ENCODE measurements at regions not wholly inside any gene's neighbourhood (a gene's known extent, or its start where the extent isn't known, plus 50 kb on each side); places are given as distances from the start of the nearest gene placed in this dataset.

DNA sequence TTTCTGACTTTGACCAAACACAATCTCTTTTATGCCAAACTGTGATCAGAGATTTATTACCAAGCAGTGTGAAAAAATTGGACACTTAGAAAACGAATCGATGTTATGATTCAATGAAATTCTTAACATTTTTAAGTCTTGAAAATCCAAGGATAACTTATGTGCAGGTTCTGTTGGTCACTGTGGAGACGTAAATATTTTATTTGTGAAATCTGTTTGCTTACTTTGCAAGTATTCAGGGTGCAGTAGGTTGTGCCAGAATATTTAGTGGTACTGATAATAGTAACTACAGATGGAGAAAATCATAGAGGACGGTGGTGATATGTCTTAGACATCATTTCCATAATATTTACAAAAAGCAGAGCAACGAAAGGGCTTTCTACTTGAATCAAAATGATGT is 97.3 kb downstream of the BMP2 start:
- H3F3A ChIP-seq (ENCODE audit: insufficient read depth), result no peaks in the 10 kb centered on the region
- no peaks in the 10 kb centered on the region for H4K20me1 ChIP-seq (ENCODE audit: low read depth, low read length)
- no peaks in the 10 kb centered on the region for H3K36me3 ChIP-seq (ENCODE audit: low read length)
- TF ChIP-seq, protein P1, sequence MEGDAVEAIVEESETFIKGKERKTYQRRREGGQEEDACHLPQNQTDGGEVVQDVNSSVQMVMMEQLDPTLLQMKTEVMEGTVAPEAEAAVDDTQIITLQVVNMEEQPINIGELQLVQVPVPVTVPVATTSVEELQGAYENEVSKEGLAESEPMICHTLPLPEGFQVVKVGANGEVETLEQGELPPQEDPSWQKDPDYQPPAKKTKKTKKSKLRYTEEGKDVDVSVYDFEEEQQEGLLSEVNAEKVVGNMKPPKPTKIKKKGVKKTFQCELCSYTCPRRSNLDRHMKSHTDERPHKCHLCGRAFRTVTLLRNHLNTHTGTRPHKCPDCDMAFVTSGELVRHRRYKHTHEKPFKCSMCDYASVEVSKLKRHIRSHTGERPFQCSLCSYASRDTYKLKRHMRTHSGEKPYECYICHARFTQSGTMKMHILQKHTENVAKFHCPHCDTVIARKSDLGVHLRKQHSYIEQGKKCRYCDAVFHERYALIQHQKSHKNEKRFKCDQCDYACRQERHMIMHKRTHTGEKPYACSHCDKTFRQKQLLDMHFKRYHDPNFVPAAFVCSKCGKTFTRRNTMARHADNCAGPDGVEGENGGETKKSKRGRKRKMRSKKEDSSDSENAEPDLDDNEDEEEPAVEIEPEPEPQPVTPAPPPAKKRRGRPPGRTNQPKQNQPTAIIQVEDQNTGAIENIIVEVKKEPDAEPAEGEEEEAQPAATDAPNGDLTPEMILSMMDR (IDR thresholded peaks at IDR 0.05; ENCODE audit: insufficient read depth, low read length, poor library complexity, severe bottlenecking), result no peak
- no peak for TF ChIP-seq EZH2phosphoT487 (conservative IDR thresholded peaks at IDR 0.05; ENCODE audit: low read length)
- no peak overlapping the region for H3K4me2 ChIP-seq (ENCODE audit: low read depth, low read length, poor library complexity, severe bottlenecking)
- H3K9ac ChIP-seq (ENCODE audit: low read length), result no peak overlapping the region
- no peaks in the 10 kb centered on the region for H3K79me2 ChIP-seq (ENCODE audit: insufficient read depth, low read length)
- H3K27ac ChIP-seq (ENCODE audit: low read depth, low read length), result no peak overlapping the region
- no peaks in the 10 kb centered on the region for H3K9me3 ChIP-seq (ENCODE audit: insufficient read depth, low read length)
- H3K9me2 ChIP-seq (replicated peaks; ENCODE audit: insufficient read depth, low read length), result no peaks in the 10 kb centered on the region
- H3K27me3 ChIP-seq (ENCODE audit: low read length), result no peaks in the 10 kb centered on the region
- H3K4me3 ChIP-seq (ENCODE audit: insufficient read depth, low read length, poor library complexity, severe bottlenecking), result no peak overlapping the region
- no peak overlapping the region for H2AFZ ChIP-seq (ENCODE audit: low read depth, low read length, severe bottlenecking)

DNA sequence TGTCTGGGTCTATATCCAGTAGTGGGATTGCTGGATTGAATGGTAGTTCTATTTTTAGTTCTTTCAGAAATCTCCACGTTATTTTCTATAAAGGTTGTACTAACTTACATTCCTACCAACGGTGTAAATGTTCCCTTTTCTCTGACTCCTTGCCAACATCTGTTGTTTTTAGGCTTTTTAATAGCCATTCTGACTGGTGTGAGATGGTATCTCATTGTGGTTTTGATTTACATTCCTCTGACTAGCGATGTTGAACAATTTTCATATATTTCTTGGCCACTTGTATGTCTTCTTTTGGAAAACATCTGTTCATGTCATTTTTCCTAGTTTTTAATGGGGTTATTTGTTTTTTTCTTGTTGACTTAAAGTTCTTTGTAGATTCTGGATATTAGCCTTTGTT is 99.3 kb downstream of the BMP2 start:
- no peak overlapping the region for H3K4me2 ChIP-seq (ENCODE audit: low read depth, low read length, poor library complexity, severe bottlenecking)
- H2AFZ ChIP-seq (ENCODE audit: low read depth, low read length, severe bottlenecking), result no peak overlapping the region
- H3K9me2 ChIP-seq (replicated peaks; ENCODE audit: insufficient read depth, low read length), result no peaks in the 10 kb centered on the region
- no peaks in the 10 kb centered on the region for H3K79me2 ChIP-seq (ENCODE audit: insufficient read depth, low read length)
- no peaks in the 10 kb centered on the region for H3K36me3 ChIP-seq (ENCODE audit: low read length)
- no peak overlapping the region for H3K9ac ChIP-seq (ENCODE audit: low read length)
- TF ChIP-seq, protein P1 (IDR thresholded peaks at IDR 0.05; ENCODE audit: insufficient read depth, low read length, poor library complexity, severe bottlenecking), result no peak
- TF ChIP-seq EZH2phosphoT487 (conservative IDR thresholded peaks at IDR 0.05; ENCODE audit: low read length), result no peak
- H3F3A ChIP-seq (ENCODE audit: insufficient read depth), result no peaks in the 10 kb centered on the region
- H3K27ac ChIP-seq (ENCODE audit: low read depth, low read length), result no peak overlapping the region
- H4K20me1 ChIP-seq (ENCODE audit: low read depth, low read length), result no peaks in the 10 kb centered on the region
- H3K27me3 ChIP-seq (ENCODE audit: low read length), result no peaks in the 10 kb centered on the region
- H3K4me3 ChIP-seq (ENCODE audit: insufficient read depth, low read length, poor library complexity, severe bottlenecking), result no peak overlapping the region
- no peaks in the 10 kb centered on the region for H3K9me3 ChIP-seq (ENCODE audit: insufficient read depth, low read length)

DNA sequence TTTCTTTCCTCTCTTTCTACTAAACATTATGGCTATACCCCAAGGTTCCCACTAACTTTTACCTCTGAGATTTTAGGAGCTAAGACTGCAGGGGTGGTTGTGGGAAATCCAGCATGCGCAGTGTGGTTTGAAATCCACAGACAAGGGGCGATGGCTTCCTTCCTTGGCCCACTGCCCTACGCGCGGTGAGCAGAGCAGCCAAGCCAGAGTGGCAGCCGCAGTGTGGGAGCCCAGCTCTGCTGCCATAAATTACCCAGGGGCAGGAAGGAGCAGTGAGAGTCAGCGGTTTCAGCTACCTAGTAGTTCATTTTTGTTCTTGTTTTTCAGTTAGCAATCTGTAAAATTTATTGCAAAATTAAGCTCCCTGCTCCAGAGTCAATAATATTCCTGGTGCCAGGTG is 101.4 kb downstream of the BMP2 start:
- H3K9me3 ChIP-seq (ENCODE audit: insufficient read depth, low read length), result no peaks in the 10 kb centered on the region

More for the DNA sequence above, 101.4 kb downstream of the BMP2 start:
- Histone ChIP-seq H3K9me2 (replicated peaks; ENCODE audit: insufficient read depth, low read length) (no peaks in the 10 kb centered on the region), H4K20me1 (ENCODE audit: low read depth, low read length) (no peaks in the 10 kb centered on the region), H3F3A (ENCODE audit: insufficient read depth) (no peaks in the 10 kb centered on the region), H3K4me3 (ENCODE audit: insufficient read depth, low read length, poor library complexity, severe bottlenecking) (no peak overlapping the region), H3K27me3 (ENCODE audit: low read length) (no peaks in the 10 kb centered on the region), H3K27ac (ENCODE audit: low read depth, low read length) (no peak overlapping the region), H3K79me2 (ENCODE audit: insufficient read depth, low read length) (no peaks in the 10 kb centered on the region), H3K9ac (ENCODE audit: low read length) (no peak overlapping the region), H3K36me3 (ENCODE audit: low read length) (no peaks in the 10 kb centered on the region), H2AFZ (ENCODE audit: low read depth, low read length, severe bottlenecking) (no peak overlapping the region), H3K4me2 (ENCODE audit: low read depth, low read length, poor library complexity, severe bottlenecking) (no peak overlapping the region)
- TF ChIP-seq, protein P1 (IDR thresholded peaks at IDR 0.05; ENCODE audit: insufficient read depth, low read length, poor library complexity, severe bottlenecking), result no peak
